Omental fat pad (tissue), 3 donors: ENCODE measurements at regions not wholly inside any gene's neighbourhood (a gene's known extent, or its start where the extent isn't known, plus 50 kb on each side); places are given as distances from the start of the nearest gene placed in this dataset.

ENCODE experiments used
- ATAC-seq: fragments of 150-250 bp; one replicate; pipeline ENCODE4 v1.9.1; 2016; ENCODE audit warnings: mild to moderate bottlenecking, moderate library complexity; ENCODE audit not compliant: low FRiP score
- DNase-seq: peaks from one replicate; pipeline ENCODE4 v3.0.0-alpha.2; 2019; ENCODE audit warnings: low spot score
- TF ChIP-seq, protein P1 (sequence below), 3 donors: fragments of 450-650 bp; IDR thresholded peaks; one replicate each; pipeline ENCODE4 v1.5.1; 2016 to 2017; ENCODE audit warnings: antibody characterized with exemption in 3 of 3, mild to moderate bottlenecking in 3 of 3, moderate library complexity in 2 of 3

DNA sequence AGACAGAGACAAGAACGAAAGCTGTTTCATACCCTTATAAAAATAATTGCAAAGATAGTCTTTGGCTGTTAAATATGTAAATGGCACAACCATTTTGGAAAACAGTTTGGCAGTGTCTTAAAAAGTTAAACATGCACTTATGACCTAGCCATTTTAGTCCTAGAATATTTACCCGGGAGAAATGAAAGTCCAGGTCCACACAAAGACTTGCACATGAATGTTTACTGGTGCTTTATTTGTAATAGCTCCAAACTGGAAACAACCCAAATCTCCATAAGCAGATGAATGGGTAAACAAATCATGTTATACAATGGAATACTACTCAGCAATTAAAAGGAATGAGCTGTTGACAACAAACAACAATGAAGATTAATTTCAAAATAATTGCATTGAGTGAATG, 380.4 kb downstream of the ETNK1 start:
- TF ChIP-seq, protein P1, sequence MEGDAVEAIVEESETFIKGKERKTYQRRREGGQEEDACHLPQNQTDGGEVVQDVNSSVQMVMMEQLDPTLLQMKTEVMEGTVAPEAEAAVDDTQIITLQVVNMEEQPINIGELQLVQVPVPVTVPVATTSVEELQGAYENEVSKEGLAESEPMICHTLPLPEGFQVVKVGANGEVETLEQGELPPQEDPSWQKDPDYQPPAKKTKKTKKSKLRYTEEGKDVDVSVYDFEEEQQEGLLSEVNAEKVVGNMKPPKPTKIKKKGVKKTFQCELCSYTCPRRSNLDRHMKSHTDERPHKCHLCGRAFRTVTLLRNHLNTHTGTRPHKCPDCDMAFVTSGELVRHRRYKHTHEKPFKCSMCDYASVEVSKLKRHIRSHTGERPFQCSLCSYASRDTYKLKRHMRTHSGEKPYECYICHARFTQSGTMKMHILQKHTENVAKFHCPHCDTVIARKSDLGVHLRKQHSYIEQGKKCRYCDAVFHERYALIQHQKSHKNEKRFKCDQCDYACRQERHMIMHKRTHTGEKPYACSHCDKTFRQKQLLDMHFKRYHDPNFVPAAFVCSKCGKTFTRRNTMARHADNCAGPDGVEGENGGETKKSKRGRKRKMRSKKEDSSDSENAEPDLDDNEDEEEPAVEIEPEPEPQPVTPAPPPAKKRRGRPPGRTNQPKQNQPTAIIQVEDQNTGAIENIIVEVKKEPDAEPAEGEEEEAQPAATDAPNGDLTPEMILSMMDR (IDR thresholded peaks at IDR 0.05), result no peak
- no peak for DNase-seq
- ATAC-seq, result no peak

DNA sequence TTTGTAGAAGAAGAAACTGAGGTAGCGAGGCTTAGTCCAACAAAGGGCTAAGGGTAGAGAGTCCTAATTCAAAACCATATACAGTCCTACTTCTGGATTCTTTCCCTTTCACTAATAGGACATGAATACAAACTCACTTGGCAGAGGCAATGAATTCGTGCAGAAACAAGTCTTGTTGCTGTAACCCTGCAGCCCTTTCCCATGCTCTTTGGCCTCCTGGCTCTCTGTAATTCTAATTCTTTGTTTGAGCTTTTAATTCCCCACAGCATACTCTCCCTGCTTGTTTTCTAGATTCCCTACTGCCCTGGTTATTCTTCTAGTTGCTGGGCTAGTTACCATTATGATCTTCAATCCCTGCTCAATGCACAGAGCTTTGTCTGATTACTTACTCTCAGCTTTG, 381.4 kb downstream of the ETNK1 start:
- ATAC-seq, result no peak
- TF ChIP-seq, protein P1 (IDR thresholded peaks at IDR 0.05), result no peak
- no peak for DNase-seq

DNA sequence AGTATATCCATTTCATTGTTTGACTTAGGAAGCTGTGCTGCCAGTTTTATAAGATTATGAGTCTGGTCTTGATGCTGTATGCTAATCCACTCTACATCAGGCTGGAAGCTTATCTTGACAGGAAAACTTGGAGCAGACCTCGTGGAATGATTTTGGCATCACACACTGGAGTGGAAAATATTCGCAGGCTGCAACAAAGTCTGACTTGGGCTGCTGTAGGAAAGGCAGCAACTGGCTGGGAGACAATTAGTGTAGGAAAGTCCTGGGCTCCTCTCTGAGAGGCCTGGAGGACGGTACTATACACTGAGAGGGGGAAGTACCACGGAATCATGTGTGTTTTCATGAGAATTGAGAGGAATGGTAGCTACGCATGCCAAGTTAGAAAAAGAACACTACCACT, 383.7 kb downstream of the ETNK1 start:
- TF ChIP-seq, protein P1 (IDR thresholded peaks at IDR 0.05), result no peak
- ATAC-seq, result no peak
- no peak for DNase-seq

DNA sequence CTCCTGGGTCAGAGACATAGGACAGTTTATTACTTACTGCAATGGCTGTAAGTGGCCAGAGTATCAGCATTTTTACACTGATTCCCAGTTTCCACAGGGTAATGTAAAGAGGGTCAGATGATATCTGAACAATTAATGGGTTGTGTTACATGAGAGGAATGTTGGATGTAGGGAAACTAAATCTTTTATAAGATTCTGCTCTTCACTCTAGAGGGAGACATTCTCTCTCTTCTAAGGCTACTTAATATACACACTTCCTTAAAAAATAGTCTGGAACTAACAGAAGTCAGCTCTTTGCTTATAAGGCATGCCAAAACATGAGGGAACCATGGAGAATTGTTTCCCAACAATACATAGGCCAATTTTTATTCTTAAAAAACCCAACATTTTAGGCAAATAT, 389.8 kb downstream of the ETNK1 start:
- DNase-seq (no peak), ATAC-seq (no peak)
- TF ChIP-seq, protein P1 (IDR thresholded peaks at IDR 0.05), result no peak

DNA sequence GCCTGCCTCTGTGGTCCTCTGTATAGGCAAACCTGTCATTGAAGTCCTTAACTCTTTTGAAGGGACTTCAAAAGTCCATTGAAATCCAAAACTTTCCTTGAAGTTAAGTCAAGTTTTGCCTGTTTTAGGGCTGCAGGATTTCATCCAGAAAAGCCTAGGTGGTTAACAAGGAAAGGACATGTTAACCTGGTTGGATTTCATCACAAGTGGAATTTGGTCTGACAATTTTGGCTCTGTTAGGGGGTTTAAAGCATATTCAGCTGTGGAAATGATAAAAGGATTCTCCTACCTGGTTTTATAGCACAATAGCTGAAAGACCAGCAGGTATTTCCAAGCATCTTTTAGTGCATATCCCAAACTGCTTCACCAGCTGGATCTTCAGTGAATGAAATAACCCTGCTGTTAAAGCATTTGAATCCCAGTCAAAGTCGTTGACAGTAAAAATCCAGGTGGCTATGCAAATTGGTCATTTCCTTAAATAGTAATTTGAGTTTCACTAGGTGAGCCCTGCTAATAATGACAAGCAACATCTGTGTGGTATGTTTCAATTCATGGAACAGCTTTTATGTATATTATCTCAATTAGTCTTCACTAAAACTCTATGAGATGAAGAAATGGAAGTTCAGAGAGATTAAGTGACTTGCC, 400.5 kb downstream of the ETNK1 start:
- ATAC-seq, result no peak
- TF ChIP-seq, protein P1 (IDR thresholded peaks at IDR 0.05), result no peak
- no peak for DNase-seq

DNA sequence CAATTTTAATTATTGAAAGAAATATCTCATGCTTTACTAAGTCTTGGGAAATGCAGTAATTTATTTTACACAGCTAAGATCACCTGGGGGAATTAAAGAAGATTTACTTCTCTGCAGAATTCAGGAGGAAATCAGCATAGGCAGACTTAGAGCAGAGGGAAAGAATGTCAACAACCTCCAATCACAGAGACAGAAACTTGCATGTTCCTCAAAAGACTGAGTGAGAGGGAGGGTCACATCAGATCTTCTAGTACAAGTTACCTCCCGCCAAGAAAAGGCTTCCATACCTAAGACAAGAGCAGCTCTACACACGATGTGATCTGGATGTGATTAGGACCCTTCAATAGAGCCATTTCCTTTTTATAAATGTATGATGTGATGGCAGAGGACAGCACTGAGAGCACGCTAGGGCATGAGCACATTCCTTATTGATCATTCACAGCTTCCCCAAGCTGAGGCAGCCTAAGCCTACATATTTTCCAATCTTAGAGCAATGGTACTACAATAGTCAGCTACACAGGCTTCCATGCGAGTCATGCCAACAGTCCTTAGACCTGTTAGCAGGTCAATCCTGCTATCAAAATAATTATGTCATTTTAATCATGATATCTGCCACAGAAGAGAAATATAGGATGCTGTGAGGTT, 403.3 kb downstream of the ETNK1 start:
- ATAC-seq (no peak), DNase-seq (no peak)
- TF ChIP-seq, protein P1 (IDR thresholded peaks at IDR 0.05), result no peak

DNA sequence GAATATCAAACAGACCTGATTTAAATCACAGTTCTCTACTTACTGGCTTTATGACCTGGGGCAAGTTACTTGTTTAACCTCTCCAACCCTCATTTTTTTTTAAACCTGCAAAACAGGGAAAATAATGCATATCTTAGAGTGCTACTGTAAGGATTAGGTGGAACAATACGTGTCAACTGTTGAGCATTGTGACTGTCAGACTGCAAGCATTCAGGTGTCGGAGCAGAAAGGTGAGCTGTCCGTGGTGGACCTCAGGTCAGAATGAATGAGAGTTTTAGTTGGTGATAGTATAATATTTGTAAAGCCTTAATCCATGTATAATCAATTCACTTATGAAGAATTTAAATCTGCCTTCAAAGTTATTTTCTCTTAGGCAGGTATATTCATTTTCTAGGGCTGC, 404.2 kb downstream of the ETNK1 start:
- TF ChIP-seq, protein P1 (IDR thresholded peaks at IDR 0.05), result no peak
- DNase-seq (no peak), ATAC-seq (no peak)
